ENCODE measurements at regions not wholly inside any gene's neighbourhood (a gene's known extent, or its start where the extent isn't known, plus 50 kb on each side); places are given as distances from the start of the nearest gene placed in this dataset.
"Not testable (repeated sequence)": the region's sequence is repeated elsewhere in the genome, so short reads cannot be mapped to it uniquely, and the experiment has no call there.

DNA sequence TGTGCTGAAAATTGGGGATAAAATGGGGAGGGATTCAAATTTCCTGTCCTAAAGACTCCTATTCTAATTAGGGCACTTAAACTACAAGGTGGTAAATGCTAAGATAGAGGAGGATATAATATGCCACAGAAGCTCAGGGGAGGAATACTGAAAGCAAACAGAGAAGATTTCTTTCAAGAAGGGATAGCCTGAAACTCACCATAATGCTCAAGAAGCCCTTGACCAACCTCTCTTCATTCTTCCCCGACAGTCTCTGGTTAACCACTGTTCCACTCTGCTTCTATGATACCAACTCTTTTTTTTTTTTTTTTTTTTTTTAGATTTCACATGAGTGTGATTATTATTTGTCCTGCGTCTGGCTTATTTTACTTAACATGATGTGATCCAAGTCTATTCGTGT is 398.2 kb upstream of the FRG2C start:
- intact Hi-C loops (cut with DNase I) = no loop called here
- Histone ChIP-seq H3K4me3 (no peak overlapping the region), H3K27ac (no peak overlapping the region), H3K9me3 (no peaks in the 10 kb centered on the region), H3K27me3 (ENCODE audit: low read depth) (no peaks in the 10 kb centered on the region), H3K4me1 (no peaks in the 10 kb centered on the region), H3K36me3 (no peaks in the 10 kb centered on the region)
- ATAC-seq (no peak), DNase-seq (no peak)
- TF ChIP-seq, protein P1, sequence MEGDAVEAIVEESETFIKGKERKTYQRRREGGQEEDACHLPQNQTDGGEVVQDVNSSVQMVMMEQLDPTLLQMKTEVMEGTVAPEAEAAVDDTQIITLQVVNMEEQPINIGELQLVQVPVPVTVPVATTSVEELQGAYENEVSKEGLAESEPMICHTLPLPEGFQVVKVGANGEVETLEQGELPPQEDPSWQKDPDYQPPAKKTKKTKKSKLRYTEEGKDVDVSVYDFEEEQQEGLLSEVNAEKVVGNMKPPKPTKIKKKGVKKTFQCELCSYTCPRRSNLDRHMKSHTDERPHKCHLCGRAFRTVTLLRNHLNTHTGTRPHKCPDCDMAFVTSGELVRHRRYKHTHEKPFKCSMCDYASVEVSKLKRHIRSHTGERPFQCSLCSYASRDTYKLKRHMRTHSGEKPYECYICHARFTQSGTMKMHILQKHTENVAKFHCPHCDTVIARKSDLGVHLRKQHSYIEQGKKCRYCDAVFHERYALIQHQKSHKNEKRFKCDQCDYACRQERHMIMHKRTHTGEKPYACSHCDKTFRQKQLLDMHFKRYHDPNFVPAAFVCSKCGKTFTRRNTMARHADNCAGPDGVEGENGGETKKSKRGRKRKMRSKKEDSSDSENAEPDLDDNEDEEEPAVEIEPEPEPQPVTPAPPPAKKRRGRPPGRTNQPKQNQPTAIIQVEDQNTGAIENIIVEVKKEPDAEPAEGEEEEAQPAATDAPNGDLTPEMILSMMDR (IDR thresholded peaks at IDR 0.05) = no peak

DNA sequence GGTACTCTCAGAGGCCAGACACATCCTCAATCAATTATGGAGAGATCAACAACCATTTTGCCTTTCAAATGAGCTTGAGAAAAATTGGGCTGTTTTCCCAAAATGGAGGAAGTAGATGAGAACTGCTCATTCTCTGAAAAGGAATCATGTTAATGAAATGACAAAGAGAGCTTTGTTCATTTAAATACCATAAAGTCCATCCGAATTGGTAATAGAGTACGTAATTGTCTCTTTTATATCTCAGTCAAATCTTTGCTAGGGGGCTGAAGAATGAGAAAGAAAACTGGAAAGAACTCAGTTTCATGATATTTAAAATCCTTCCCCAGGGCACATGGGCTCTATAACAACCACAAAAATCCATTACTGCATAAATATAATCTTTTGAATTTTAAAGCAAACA is 395.6 kb upstream of the FRG2C start:
- intact Hi-C loops (cut with DNase I); DNase-seq; H3K4me1 ChIP-seq; H3K36me3 ChIP-seq; H3K27ac ChIP-seq; H3K27me3 ChIP-seq (ENCODE audit: low read depth); H3K9me3 ChIP-seq; ATAC-seq; H3K4me3 ChIP-seq: not testable (repeated sequence)

DNA sequence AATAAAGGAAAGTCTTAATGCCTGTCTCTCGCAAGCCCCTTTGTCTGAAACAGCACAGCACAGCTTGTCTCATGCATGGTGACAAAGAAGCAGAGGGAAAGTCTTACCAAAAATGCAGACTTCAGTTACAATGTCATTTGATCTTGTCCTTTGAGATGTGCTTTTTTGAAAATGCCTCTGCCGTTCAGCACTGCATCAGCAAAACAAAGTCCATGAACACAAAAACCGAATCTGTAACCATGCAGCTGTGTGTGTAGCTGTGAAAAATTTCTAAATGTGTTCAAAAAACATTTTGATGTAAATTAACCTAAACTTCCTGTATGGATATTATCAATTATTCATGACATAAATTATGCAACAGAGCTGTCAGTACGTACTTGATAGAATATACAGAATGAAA is 391.9 kb upstream of the FRG2C start:
- H3K9me3 ChIP-seq; H3K27ac ChIP-seq; H3K4me3 ChIP-seq; H3K27me3 ChIP-seq (ENCODE audit: low read depth); intact Hi-C loops (cut with DNase I); ATAC-seq; DNase-seq; H3K4me1 ChIP-seq; H3K36me3 ChIP-seq: not testable (repeated sequence)

DNA sequence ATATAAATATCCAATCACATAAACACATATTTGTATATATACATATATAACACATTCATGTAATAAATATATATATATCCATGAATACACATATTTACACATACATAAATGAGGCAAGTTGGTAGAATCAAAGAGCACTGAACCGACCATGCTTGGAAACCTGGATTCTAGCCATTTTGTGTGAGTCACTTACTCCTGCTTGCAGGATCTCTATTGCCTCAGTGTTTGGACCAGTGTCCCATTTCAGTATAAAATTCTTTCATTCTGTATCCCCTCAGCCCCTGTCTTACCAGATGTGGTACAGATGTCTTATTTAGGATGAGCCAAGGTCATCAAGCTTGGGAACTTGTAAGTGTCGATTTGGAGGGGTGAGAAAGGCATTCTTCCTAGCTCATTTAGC is 391.4 kb upstream of the FRG2C start:
- H3K4me1 ChIP-seq = no peaks in the 10 kb centered on the region
- H3K27ac ChIP-seq = no peak overlapping the region
- no peak overlapping the region for H3K4me3 ChIP-seq
- no peaks in the 10 kb centered on the region for H3K9me3 ChIP-seq
- no peaks in the 10 kb centered on the region for H3K27me3 ChIP-seq (ENCODE audit: low read depth)
- H3K36me3 ChIP-seq = no peaks in the 10 kb centered on the region
- ATAC-seq (no peak), DNase-seq (no peak)
- intact Hi-C loops (cut with DNase I) = no loop called here
- TF ChIP-seq, protein P1 (IDR thresholded peaks at IDR 0.05) = no peak

DNA sequence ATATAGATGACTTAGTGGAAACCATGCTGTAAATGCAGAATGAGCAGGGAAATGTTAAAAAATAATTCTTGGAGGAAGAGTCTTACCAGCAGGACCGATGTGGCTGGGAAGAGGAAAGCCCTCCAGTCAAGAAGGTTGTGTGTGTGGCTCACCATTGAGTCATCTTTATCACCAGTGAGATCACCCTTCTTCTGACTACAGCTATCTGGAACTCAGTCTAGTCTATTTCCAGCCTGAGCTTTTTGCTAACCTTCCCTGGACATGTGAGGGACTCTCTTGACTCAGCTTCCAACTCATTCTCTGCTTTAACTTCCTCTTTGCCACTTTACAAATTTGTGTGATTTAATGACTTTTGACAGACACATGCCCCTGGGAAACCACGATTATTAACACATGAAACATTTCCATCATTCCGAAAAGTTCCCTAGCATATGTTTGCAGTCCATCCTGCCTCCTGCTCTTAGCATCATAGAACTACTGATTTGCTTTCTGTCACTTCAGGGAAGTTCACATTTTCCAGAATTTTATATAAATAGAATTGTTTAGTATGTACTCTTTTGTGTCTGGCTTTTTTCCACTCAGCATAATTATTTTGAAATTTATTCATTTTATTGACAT is 378.5 kb upstream of the FRG2C start:
- ATAC-seq; H3K4me1 ChIP-seq; H3K4me3 ChIP-seq; H3K27me3 ChIP-seq (ENCODE audit: low read depth); H3K9me3 ChIP-seq; intact Hi-C loops (cut with DNase I); DNase-seq; H3K27ac ChIP-seq; H3K36me3 ChIP-seq: not testable (repeated sequence)

DNA sequence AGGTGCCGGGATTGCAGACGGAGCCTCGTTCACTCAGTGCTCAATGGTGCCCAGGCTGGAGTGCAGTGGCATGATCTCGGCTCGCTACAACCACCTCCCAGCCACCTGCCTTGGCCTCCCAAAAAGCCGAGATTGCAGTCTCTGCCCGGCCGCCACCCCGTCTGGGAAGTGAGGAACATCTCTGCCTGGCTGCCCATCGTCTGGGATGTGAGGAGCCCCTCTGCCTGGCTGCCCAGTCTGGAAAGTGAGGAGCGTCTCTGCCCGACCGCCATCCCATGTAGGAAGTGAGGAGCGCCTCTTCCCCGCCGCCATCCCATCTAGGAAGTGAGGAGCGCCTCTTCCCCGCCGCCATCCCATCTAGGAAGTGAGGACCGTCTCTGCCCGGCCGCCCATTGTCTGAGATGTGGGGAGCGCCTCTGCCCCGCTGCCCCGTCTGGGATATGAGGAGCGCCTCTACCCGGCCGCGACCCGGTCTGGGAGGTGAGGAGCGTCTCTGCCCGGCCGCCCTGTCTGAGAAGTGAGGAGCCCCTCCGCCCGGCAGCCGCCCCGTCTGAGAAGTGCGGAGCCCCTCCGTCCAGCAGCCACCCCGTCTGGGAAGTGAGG is 375.1 kb upstream of the FRG2C start:
- H3K4me1 ChIP-seq; ATAC-seq; H3K4me3 ChIP-seq; H3K27ac ChIP-seq; H3K27me3 ChIP-seq (ENCODE audit: low read depth); H3K36me3 ChIP-seq; DNase-seq; H3K9me3 ChIP-seq; intact Hi-C loops (cut with DNase I): not testable (repeated sequence)

DNA sequence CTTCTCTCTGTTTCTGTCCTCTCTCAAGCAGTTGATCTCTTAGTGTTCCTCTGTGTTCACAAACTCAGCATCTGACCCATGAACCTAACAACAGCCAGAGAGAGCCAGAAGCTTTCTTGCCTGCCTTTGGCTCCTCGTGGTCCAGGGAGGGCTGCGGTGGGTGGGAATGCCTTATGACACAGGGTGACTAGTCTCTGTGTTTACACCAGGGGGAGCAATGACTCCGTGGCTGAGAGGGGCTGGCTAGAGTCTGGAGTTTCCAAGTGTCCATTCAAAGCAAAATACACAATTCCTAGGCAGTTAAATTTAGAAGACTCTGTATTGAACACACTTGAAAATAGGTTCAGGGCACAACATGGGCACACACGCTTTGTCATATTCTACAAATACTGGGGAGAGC is 370.0 kb upstream of the FRG2C start:
- H3K27ac ChIP-seq = no peak overlapping the region
- H3K4me1 ChIP-seq = no peaks in the 10 kb centered on the region
- DNase-seq (peak; percentile 49), ATAC-seq (peak; percentile 93 to 96)
- no peaks in the 10 kb centered on the region for H3K36me3 ChIP-seq
- intact Hi-C loops (cut with DNase I) = loop anchor here (10.0 kb wide), 1 partner anchor 131 kb away; no protein-coding TSS in a partner anchor
- no peaks in the 10 kb centered on the region for H3K9me3 ChIP-seq
- H3K27me3 ChIP-seq (ENCODE audit: low read depth) = peaks cover 4% of the 10 kb centered on the region
- H3K4me3 ChIP-seq = no peak overlapping the region
- TF ChIP-seq, protein P1 (IDR thresholded peaks at IDR 0.05) = peak; percentile 69

All from lower lobe of right lung (tissue), 2 donors.